ENCODE measurements at regions not wholly inside any gene's neighbourhood (a gene's known extent, or its start where the extent isn't known, plus 50 kb on each side); places are given as distances from the start of the nearest gene placed in this dataset.

DNA sequence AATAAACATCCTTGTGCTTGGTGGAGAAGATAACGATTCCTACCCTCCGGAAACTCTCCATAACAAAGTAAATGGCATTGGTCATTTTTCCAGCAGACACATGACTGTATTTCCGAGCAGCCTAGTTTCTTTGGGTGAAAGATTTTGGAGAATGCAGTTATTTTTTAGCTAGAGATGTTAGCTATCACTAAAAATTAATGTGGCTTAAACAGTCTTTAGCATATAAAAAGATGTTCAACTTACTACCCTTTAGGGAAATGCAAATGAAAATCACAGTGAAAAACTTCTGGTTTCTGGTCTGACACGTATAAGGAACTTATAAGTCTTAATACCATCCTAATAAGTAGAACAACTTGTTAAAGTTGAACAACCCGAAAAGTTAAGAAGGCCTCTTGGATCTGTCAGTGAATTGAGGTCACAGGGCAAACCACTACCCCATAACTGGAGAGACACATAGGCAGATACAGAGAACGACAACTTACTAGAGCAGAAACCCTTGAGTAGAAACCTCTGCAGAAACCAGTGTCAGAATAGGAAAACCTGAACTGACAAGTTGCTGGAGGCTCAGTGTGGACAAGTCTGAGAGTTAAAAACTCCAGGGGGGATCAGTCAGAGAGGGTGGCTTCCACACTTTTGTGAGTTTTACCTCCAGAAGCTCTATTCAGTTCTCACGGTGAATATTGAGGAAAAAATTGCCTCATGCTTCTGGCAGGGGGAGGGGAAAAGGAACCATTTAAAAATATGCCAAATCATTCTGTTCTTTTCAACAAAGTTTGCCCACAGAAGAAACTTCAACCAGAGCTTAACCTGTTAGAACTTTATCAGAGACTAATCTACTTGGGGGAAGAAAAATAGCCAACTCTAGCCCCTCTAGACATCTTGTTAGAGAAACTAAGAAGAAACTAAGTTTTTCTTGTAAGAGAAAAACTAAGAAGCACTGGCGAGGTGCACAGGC lies 325.2 kb upstream of the RPS23 start (continued):
- TF ChIP-seq, protein P1, sequence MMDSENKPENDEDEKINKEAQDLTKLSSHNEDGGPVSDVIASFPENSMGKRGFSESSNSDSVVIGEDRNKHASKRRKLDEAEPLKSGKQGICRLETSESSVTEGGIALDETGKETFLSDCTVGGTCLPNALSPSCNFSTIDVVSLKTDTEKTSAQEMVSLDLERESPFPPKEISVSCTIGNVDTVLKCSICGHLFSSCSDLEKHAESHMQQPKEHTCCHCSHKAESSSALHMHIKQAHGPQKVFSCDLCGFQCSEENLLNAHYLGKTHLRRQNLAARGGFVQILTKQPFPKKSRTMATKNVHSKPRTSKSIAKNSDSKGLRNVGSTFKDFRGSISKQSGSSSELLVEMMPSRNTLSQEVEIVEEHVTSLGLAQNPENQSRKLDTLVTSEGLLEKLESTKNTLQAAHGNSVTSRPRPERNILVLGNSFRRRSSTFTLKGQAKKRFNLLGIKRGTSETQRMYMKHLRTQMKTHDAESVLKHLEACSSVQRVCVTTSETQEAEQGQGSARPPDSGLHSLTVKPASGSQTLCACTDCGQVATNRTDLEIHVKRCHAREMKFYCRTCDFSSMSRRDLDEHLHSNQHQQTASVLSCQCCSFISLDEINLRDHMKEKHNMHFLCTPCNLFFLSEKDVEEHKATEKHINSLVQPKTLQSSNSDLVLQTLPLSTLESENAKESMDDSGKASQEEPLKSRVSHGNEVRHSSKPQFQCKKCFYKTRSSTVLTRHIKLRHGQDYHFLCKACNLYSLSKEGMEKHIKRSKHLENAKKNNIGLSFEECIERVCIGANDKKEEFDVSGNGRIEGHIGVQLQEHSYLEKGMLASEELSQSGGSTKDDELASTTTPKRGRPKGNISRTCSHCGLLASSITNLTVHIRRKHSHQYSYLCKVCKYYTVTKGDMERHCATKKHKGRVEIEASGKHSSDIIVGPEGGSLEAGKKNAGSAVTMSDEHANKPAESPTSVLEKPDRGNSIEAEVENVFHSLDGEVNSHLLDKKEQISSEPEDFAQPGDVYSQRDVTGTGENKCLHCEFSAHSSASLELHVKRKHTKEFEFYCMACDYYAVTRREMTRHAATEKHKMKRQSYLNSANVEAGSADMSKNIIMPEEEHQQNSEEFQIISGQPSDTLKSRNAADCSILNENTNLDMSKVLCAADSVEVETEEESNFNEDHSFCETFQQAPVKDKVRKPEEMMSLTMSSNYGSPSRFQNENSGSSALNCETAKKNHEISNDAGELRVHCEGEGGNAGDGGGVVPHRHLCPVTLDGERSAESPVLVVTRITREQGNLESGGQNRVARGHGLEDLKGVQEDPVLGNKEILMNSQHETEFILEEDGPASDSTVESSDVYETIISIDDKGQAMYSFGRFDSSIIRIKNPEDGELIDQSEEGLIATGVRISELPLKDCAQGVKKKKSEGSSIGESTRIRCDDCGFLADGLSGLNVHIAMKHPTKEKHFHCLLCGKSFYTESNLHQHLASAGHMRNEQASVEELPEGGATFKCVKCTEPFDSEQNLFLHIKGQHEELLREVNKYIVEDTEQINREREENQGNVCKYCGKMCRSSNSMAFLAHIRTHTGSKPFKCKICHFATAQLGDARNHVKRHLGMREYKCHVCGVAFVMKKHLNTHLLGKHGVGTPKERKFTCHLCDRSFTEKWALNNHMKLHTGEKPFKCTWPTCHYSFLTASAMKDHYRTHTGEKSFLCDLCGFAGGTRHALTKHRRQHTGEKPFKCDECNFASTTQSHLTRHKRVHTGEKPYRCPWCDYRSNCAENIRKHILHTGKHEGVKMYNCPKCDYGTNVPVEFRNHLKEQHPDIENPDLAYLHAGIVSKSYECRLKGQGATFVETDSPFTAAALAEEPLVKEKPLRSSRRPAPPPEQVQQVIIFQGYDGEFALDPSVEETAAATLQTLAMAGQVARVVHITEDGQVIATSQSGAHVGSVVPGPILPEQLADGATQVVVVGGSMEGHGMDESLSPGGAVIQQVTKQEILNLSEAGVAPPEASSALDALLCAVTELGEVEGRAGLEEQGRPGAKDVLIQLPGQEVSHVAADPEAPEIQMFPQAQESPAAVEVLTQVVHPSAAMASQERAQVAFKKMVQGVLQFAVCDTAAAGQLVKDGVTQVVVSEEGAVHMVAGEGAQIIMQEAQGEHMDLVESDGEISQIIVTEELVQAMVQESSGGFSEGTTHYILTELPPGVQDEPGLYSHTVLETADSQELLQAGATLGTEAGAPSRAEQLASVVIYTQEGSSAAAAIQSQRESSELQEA (IDR thresholded peaks at IDR 0.05; ENCODE audit: low read depth), result no peak
- TF ChIP-seq BCL6 (CRISPR knock-in tag; IDR thresholded peaks at IDR 0.05), result no peak
